Neural crest cell (in vitro differentiated cells): ENCODE measurements at regions not wholly inside any gene's neighbourhood (a gene's known extent, or its start where the extent isn't known, plus 50 kb on each side); places are given as distances from the start of the nearest gene placed in this dataset.

Experiments
- DNase-seq: peaks from one replicate; pipeline ENCODE4 v3.0.0; 2021; ENCODE audit warnings: low read depth, mixed read lengths, low spot score
- H3K27ac Mint-ChIP-seq: one replicate; pipeline ENCODE4 v1.8.0; 2021; ENCODE audit warnings: mild to moderate bottlenecking, mixed read lengths; ENCODE audit not compliant: unreplicated experiment
- H3K27me3 Mint-ChIP-seq: 2 replicates; pipeline ENCODE4 v1.8.0; 2021; ENCODE audit warnings: low read depth, mild to moderate bottlenecking, mixed read lengths
- H3K36me3 Mint-ChIP-seq: 2 replicates; pipeline ENCODE4 v1.8.0; 2021; ENCODE audit warnings: low read depth, mild to moderate bottlenecking, mixed read lengths
- H3K4me1 Mint-ChIP-seq: 2 replicates; pipeline ENCODE4 v1.8.0; 2021; ENCODE audit warnings: mixed read lengths
- H3K4me3 Mint-ChIP-seq: one replicate; pipeline ENCODE4 v1.8.0; 2021; ENCODE audit warnings: mild to moderate bottlenecking, mixed read lengths
- H3K9me3 Mint-ChIP-seq: 2 replicates; pipeline ENCODE4 v1.8.0; 2021; ENCODE audit warnings: mixed read lengths
- CTCF ChIP-seq: fragments of 200-600 bp; sonication (generic); conservative IDR thresholded peaks from 2 replicates; pipeline ENCODE4 v1.5.0; 2021; ENCODE audit warnings: antibody characterized with exemption, mild to moderate bottlenecking

- TF ChIP-seq CTCF: peak; percentile 86
Observed at GRCh38 chr4:104064646-104065577, 345.1 kb upstream of the TACR3 start.

GRCh38 chr4:104063341-104063740 lies 343.6 kb upstream of the TACR3 start:
- Mint-ChIP-seq H3K4me1 (peaks cover 33% of the 10 kb centered on the region), H3K27ac (no peak overlapping the region), H3K4me3 (no peak overlapping the region), H3K9me3 (no peaks in the 10 kb centered on the region), H3K36me3 (no peaks in the 10 kb centered on the region), H3K27me3 (no peaks in the 10 kb centered on the region)
- TF ChIP-seq CTCF: no peak
- DNase-seq: no peak

More at GRCh38 chr4:104064646-104065577, 345.1 kb upstream of the TACR3 start:
- Mint-ChIP-seq H3K27ac (peak overlapping the region; percentile 50), H3K9me3 (no peaks in the 10 kb centered on the region), H3K4me1 (peaks cover 33% of the 10 kb centered on the region), H3K4me3 (no peak overlapping the region), H3K27me3 (no peaks in the 10 kb centered on the region), H3K36me3 (no peaks in the 10 kb centered on the region)
- peak; percentile 55 for DNase-seq

GRCh38 chr4:104044369-104044768 lies 324.6 kb upstream of the TACR3 start:
- H3K36me3 Mint-ChIP-seq: no peaks in the 10 kb centered on the region
- H3K4me1 Mint-ChIP-seq: no peaks in the 10 kb centered on the region
- no peak overlapping the region for H3K27ac Mint-ChIP-seq
- DNase-seq: no peak
- H3K4me3 Mint-ChIP-seq: no peak overlapping the region
- TF ChIP-seq CTCF: no peak
- no peaks in the 10 kb centered on the region for H3K27me3 Mint-ChIP-seq
- H3K9me3 Mint-ChIP-seq: no peaks in the 10 kb centered on the region

GRCh38 chr4:104032896-104033295 lies 313.1 kb upstream of the TACR3 start:
- Mint-ChIP-seq H3K36me3 (no peaks in the 10 kb centered on the region), H3K9me3 (peaks cover 2% of the 10 kb centered on the region), H3K4me1 (no peaks in the 10 kb centered on the region), H3K27ac (no peak overlapping the region), H3K27me3 (no peaks in the 10 kb centered on the region), H3K4me3 (no peak overlapping the region)
- no peak for DNase-seq
- no peak for TF ChIP-seq CTCF

GRCh38 chr4:104025251-104025650 lies 305.5 kb upstream of the TACR3 start:
- no peak for DNase-seq
- no peak overlapping the region for H3K27ac Mint-ChIP-seq
- TF ChIP-seq CTCF: no peak
- H3K36me3 Mint-ChIP-seq: no peaks in the 10 kb centered on the region
- no peaks in the 10 kb centered on the region for H3K27me3 Mint-ChIP-seq
- H3K4me3 Mint-ChIP-seq: no peak overlapping the region
- H3K9me3 Mint-ChIP-seq: no peaks in the 10 kb centered on the region
- H3K4me1 Mint-ChIP-seq: no peaks in the 10 kb centered on the region
